HCT116 (cell line): ENCODE measurements at regions not wholly inside any gene's neighbourhood (a gene's known extent, or its start where the extent isn't known, plus 50 kb on each side); places are given as distances from the start of the nearest gene placed in this dataset.

Experiments
- ATAC-seq: fragments of 200-7000 bp; cut with Tn5 transposase; 2 replicates; pipeline ENCODE4 v1.9.1; 2020; ENCODE audit warnings: mild to moderate bottlenecking, moderate library complexity
- BruUV-seq: library from RNA; stranded (reverse); fragments of 400-500 nt; replicated peaks from 2 replicates; lab custom pipeline; 2021; lab: Mats Ljungman, UMichigan
- CTCF ChIA-PET: fragments of 300-600 bp; sonication (Branson Sonifier 250); formaldehyde crosslinking; loops from one replicate; lab custom pipeline; 2021; ENCODE audit warnings: antibody characterized with exemption; lab: Charles Lee
- POLR2A ChIA-PET: fragments of 300-600, 350-600 bp; sonication (Branson Sonifier 250); formaldehyde crosslinking; loops from one replicate; lab custom pipeline; 2021; ENCODE audit warnings: antibody characterized with exemption; lab: Charles Lee
- RAD21 ChIA-PET, 2 experiments: fragments of 300-600 bp; sonication (Branson Sonifier 250); formaldehyde crosslinking; loops; one replicate each; lab custom pipeline; 2023; ENCODE audit warnings: low total read pairs in 2 of 2; ENCODE audit not compliant: uncharacterized antibody in 2 of 2, unreplicated experiment in 2 of 2, low non-redundant PET in 1 of 2; lab: Charles Lee
- DNase-seq: peaks from one replicate; pipeline ENCODE4 v3.0.0-alpha.2; 2010; ENCODE audit warnings: low read depth, low spot score
- H2AFZ ChIP-seq: fragments of 200-600 bp; shearing (Covaris generic), sonication (generic); 2 replicates; pipeline ENCODE4 v1.6.1; 2017; ENCODE audit warnings: low read depth, mixed run types, mixed read lengths, antibody characterized with exemption, low read length; ENCODE audit not compliant: poor library complexity, severe bottlenecking
- H3K27ac ChIP-seq: 2 replicates; pipeline ENCODE4 v1.5.1; 2012; ENCODE audit warnings: low read depth, low read length
- H3K27me3 ChIP-seq: fragments of 200-600 bp; sonication (generic); 2 replicates; pipeline ENCODE4 v1.6.1; 2016; ENCODE audit warnings: mixed run types, low read length, mixed read lengths; ENCODE audit not compliant: insufficient read depth
- H3K36me3 ChIP-seq, 2 experiments: fragments of 200-500 bp in 1 of 2; fragments of 200-600 bp in 1 of 2; sonication (Bioruptor generic) in 1 of 2; sonication (generic) in 1 of 2; 2 replicates each; pipeline versions ENCODE4 v1.5.1 to v1.6.1; 2014 to 2016; ENCODE audit warnings: low read length in 2 of 2, inconsistent platforms in 1 of 2, mixed read lengths in 1 of 2, mixed run types in 1 of 2; ENCODE audit not compliant: insufficient read depth in 2 of 2, control insufficient read depth in 1 of 2
- H3K4me1 ChIP-seq, 2 experiments: fragments of 200-600 bp in 1 of 2; sonication (generic) in 1 of 2; 2 replicates each; pipeline versions ENCODE4 v1.5.1 to v1.6.1; 2012 to 2017; ENCODE audit warnings: low read length in 2 of 2, inconsistent platforms in 1 of 2, mild to moderate bottlenecking in 1 of 2, mixed read lengths in 1 of 2, mixed run types in 1 of 2, moderate library complexity in 1 of 2; ENCODE audit not compliant: insufficient read depth in 2 of 2, control insufficient read depth in 1 of 2
- H3K4me2 ChIP-seq: fragments of 200-600 bp; sonication (generic); 2 replicates; pipeline ENCODE4 v1.6.1; 2017; ENCODE audit warnings: mixed run types, low read length, mixed read lengths
- H3K4me3 ChIP-seq, 2 experiments: fragments of 200-600 bp in 1 of 2; sonication (generic) in 1 of 2; replicated peaks in 1 of 2; 2 replicates each; pipeline ENCODE4 v1.5.1; 2011 to 2016; ENCODE audit warnings: low read length in 2 of 2, control low read depth in 1 of 2, low read depth in 1 of 2, mild to moderate bottlenecking in 1 of 2, mixed read lengths in 1 of 2, mixed run types in 1 of 2
- H3K79me2 ChIP-seq: fragments of 200-600 bp; sonication (generic); 2 replicates; pipeline ENCODE4 v1.6.1; 2017; ENCODE audit warnings: mild to moderate bottlenecking, mixed run types, low read length, moderate library complexity, mixed read lengths; ENCODE audit not compliant: insufficient read depth
- H3K9ac ChIP-seq: fragments of 200-600 bp; sonication (generic); 2 replicates; pipeline ENCODE4 v1.6.1; 2016; ENCODE audit warnings: low read length, mixed read lengths
- H3K9me2 ChIP-seq: fragments of 200-600 bp; sonication (generic), shearing (Covaris generic); 2 replicates; pipeline ENCODE4 v1.6.1; 2017; ENCODE audit warnings: mixed run types, mild to moderate bottlenecking, moderate library complexity; ENCODE audit not compliant: insufficient read depth
- H3K9me3 ChIP-seq, 2 experiments: fragments of 200-500 bp in 1 of 2; fragments of 200-600 bp in 1 of 2; sonication (Bioruptor generic) in 1 of 2; sonication (generic) in 1 of 2; 2 replicates each; pipeline ENCODE4 v1.6.1; 2014 to 2017; ENCODE audit warnings: low read length in 2 of 2, mixed read lengths in 2 of 2, inconsistent platforms in 1 of 2, low read depth in 1 of 2, mild to moderate bottlenecking in 1 of 2, mixed run types in 1 of 2, moderate library complexity in 1 of 2; ENCODE audit not compliant: control insufficient read depth in 1 of 2, insufficient read depth in 1 of 2
- H4K20me1 ChIP-seq: fragments of 200-600 bp; sonication (generic), shearing (Covaris generic); 2 replicates; pipeline ENCODE4 v1.6.1; 2017; ENCODE audit warnings: mixed run types, mild to moderate bottlenecking, moderate library complexity; ENCODE audit not compliant: insufficient read depth
- CBX3 ChIP-seq: IDR thresholded peaks from 2 replicates; pipeline ENCODE4 v1.6.1; 2012; ENCODE audit warnings: low read depth
- CTCF ChIP-seq, 3 experiments: fragments of 200-600 bp in 1 of 3; sonication (generic) in 1 of 3; IDR thresholded peaks in 2 of 3; conservative IDR thresholded peaks in 1 of 3; 2 replicates each; pipeline ENCODE4 v1.5.1; 2012 to 2017; ENCODE audit warnings: low read depth in 2 of 3, low read length in 2 of 3, antibody characterized with exemption in 1 of 3, borderline replicate concordance in 1 of 3, control low read depth in 1 of 3, mild to moderate bottlenecking in 1 of 3, mixed read lengths in 1 of 3, mixed run types in 1 of 3, moderate library complexity in 1 of 3; ENCODE audit not compliant: insufficient read depth in 1 of 3
- ELF1 ChIP-seq: IDR thresholded peaks from 2 replicates; pipeline ENCODE4 v1.6.1; 2012; ENCODE audit warnings: low read depth, borderline replicate concordance
- FOSL1 ChIP-seq: IDR thresholded peaks from 2 replicates; pipeline ENCODE4 v1.6.1; 2012; ENCODE audit warnings: low read depth
- JUND ChIP-seq: IDR thresholded peaks from 2 replicates; pipeline ENCODE4 v1.6.1; 2012
- MAX ChIP-seq: IDR thresholded peaks from 2 replicates; pipeline ENCODE4 v1.6.1; 2012
- POLR2A ChIP-seq: IDR thresholded peaks from 2 replicates; pipeline ENCODE4 v1.7.0; 2011; ENCODE audit warnings: borderline replicate concordance; ENCODE audit not compliant: insufficient read depth, insufficient read length; ENCODE audit errors: extremely low read depth
- POLR2AphosphoS5 ChIP-seq: IDR thresholded peaks from 2 replicates; pipeline ENCODE4 v1.6.1; 2011; ENCODE audit warnings: mild to moderate bottlenecking, low read depth, low read length, moderate library complexity
- REST ChIP-seq: IDR thresholded peaks from 2 replicates; pipeline ENCODE4 v1.6.1; 2012; ENCODE audit warnings: low read depth
- SIN3A ChIP-seq: IDR thresholded peaks from 2 replicates; pipeline ENCODE4 v1.6.1; 2012; ENCODE audit warnings: low read depth
- SP1 ChIP-seq: IDR thresholded peaks from 2 replicates; pipeline ENCODE4 v1.6.1; 2012; ENCODE audit warnings: low read depth
- SRF ChIP-seq: IDR thresholded peaks from 2 replicates; pipeline ENCODE4 v1.6.1; 2012; ENCODE audit warnings: low read depth
- TCF7L2 ChIP-seq: IDR thresholded peaks from 2 replicates; pipeline ENCODE4 v1.7.0; 2011; ENCODE audit warnings: borderline replicate concordance, inconsistent platforms; ENCODE audit not compliant: insufficient read depth, insufficient read length; ENCODE audit errors: extremely low read depth
- YY1 ChIP-seq: IDR thresholded peaks from 2 replicates; pipeline ENCODE4 v1.6.1; 2011; ENCODE audit warnings: low read length, low read depth, moderate library complexity, mild to moderate bottlenecking; ENCODE audit not compliant: insufficient replicate concordance; ENCODE audit errors: extremely low read depth
- ZBTB33 ChIP-seq: IDR thresholded peaks from 2 replicates; pipeline ENCODE4 v1.6.1; 2011; ENCODE audit warnings: mild to moderate bottlenecking, low read length, moderate library complexity; ENCODE audit not compliant: insufficient replicate concordance; ENCODE audit errors: extremely low read depth
- ZFX ChIP-seq: fragments of 450-650 bp; IDR thresholded peaks from 2 replicates; pipeline ENCODE4 v1.6.1; 2017
- intact Hi-C: fragments of 100-400 bp; cut with micrococcal nuclease; formaldehyde crosslinking; loops from 2 replicates; pipeline ENCODE4 v1.10.0; 2022

- DNase-seq, result no peak
- Histone ChIP-seq H3K36me3 (no peaks in the 10 kb centered on the region), H3K27me3 (no peaks in the 10 kb centered on the region), H3K79me2 (no peaks in the 10 kb centered on the region), H3K4me3 (no peak overlapping the region), H3K4me1 (no peaks in the 10 kb centered on the region), H3K27ac (no peak overlapping the region), H3K9me2 (no peaks in the 10 kb centered on the region), H4K20me1 (no peaks in the 10 kb centered on the region), H3K9me3 (no peaks in the 10 kb centered on the region; a peak in 1 of 4 replicates), H2AFZ (no peak overlapping the region), H3K4me2 (no peak overlapping the region), H3K9ac (no peak overlapping the region)
- BruUV-seq, result no TSS peak
- ChIA-PET POLR2A (no interaction called here), RAD21 (no interaction called here), CTCF (no interaction called here)
- no peak for ATAC-seq
- TF ChIP-seq FOSL1, result no peak
- no peak for TF ChIP-seq TCF7L2
- TF ChIP-seq JUND, result no peak
- TF ChIP-seq SRF, result no peak
- no peak for TF ChIP-seq MAX
- no peak for TF ChIP-seq YY1
- TF ChIP-seq REST, result no peak
- no peak for TF ChIP-seq ELF1
- no peak for TF ChIP-seq CTCF (IDR thresholded peaks at IDR 0.05 in 2 of 3, conservative IDR thresholded peaks at IDR 0.05 in 1 of 3; ENCODE audit: borderline replicate concordance in 1 of 3, insufficient read depth in 1 of 3, low read depth in 2 of 3, low read length in 2 of 3)
- no peak for TF ChIP-seq SP1
- TF ChIP-seq ZFX, result no peak
- TF ChIP-seq POLR2A, result no peak
- TF ChIP-seq SIN3A, result no peak
- TF ChIP-seq CBX3, result no peak
- no peak for TF ChIP-seq POLR2AphosphoS5
- no peak for TF ChIP-seq ZBTB33
- intact Hi-C loops, result no loop called here
Observed at GRCh38 chr20:60255866-60256265, 297.6 kb downstream of the CDH26 start.
